GM21737 (cell line): ENCODE measurements at regions not wholly inside any gene's neighbourhood (a gene's known extent, or its start where the extent isn't known, plus 50 kb on each side); places are given as distances from the start of the nearest gene placed in this dataset.
A peak's percentile ranks its signal among the peaks of the same experiment; 100 is the strongest.

Source experiments
- ATAC-seq: cut with Tn5 transposase; IDR thresholded peaks from one replicate; pipeline ENCODE4 v1.9.1; 2021; ENCODE audit warnings: mild to moderate bottlenecking, moderate library complexity; ENCODE audit not compliant: unreplicated experiment

DNA sequence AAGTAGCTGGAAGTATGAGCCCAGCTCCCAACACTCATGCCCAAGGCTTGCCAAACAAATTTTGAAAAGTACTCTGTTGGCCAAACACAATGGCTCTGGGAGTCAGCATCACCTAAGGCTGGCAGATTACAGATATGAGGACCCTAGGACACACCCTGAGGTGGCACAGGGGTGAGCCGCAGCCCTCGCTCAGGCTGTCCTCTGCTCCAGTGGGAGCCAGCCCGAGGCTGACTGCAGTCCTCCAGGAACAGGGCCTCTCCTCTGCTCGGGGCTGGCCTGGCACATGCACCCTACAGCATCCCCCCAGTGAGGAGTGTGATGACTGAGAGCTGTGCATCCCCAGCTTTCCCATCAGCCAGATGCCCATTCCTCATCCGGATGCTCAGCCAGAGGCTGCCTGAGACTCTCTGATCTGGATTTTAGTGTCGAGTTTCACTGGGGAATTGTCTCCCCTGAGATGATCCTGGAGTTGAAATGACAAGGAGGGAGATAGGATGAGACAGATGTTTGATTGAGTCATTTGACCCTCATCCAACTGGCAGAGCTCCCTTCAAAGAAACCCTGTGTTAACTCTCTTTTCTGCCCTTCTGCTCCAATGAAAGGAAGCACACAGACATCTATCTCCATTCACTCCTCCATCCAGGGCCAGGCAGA is 269.3 kb upstream of the NCKAP5 start:
- no peak for ATAC-seq

DNA sequence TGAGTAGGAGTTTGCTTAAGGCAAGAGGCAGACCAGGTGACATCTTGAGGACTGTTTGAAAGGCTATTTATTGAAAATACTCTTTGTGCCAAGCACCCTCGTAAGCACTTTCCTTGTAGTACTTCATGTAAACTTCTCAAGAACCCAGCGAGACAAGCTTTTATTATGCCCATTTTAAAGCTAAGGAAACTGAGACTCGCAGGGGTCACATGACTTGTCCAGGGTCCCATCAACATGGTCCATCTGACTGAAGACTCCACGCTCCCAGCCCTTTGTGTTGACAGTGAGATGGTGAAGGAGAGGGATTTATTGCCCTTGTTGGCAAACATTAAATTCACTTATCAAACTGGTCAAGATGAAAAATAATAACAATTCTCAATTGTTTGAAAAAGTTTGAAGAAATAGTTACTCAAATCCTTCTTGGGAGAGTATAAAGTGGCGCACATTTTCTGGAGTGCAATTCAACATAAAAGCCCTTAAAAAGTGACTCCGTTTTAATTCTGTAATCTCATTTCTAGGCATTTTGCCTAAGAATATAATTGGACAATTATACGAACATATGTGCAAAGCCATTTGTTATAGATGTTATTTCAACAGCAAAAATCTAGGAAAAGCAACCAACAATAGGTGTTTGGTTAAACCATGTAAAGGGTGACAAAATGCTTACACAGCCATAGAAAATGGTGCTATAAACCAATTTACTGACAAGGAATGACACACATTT is 270.5 kb upstream of the NCKAP5 start:
- no peak for ATAC-seq

DNA sequence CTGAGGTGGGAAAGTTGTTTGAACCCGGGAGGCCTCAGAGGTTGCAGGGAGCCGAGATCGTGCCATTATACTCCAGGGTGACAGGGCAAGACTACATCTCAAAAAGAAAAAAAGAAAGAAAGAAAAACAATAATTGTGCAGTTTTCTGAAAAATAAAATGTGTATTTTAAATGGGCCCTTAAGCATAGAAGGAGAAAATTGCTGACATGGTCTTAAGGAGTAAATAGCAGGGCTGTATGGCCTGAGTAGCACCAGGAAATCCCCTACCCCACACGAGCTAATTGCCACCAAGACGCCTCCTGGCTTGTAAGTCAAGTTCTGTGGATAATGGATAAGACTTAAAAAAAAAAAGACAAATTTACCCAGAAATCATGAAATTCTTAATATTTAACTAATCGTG is 271.4 kb upstream of the NCKAP5 start:
- ATAC-seq = no peak

DNA sequence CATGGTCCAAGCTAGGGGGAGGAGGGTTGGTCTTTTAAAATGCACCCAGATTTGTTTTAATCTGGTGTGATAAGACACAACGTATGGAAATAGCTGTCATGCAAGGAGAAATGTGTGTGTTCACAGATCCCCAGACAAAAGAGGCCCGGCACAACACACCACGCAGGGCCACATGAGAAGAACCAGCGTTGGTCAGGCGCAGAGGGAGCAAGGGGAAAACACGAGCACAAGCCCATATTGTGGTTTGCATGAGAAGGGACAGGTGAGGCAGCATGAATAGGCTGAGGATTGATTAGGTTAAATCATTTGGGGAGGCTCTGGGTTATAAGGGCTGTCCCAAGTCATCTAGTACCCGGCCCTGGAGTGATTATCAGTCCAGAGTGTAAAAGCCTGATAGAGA is 272.5 kb upstream of the NCKAP5 start:
- ATAC-seq = no peak

DNA sequence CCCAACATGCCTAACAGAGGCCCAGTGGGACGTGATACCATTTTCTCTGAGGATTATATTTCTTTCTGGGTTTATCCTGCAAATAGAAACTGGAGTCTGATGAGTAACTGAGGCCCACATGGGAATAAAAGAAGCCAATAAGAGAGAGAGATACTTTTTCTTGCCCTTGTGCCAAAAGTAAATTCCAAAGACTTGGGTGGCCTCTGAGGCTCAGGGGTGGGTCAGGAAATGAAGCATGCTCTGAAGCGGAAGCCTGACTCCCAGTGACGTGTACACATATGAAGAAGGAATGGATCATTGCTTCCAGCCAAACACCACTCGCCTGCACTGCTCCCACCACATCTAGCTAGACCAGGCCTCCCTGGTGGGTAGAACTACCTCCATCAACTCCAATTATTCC is 273.6 kb upstream of the NCKAP5 start:
- ATAC-seq = no peak

DNA sequence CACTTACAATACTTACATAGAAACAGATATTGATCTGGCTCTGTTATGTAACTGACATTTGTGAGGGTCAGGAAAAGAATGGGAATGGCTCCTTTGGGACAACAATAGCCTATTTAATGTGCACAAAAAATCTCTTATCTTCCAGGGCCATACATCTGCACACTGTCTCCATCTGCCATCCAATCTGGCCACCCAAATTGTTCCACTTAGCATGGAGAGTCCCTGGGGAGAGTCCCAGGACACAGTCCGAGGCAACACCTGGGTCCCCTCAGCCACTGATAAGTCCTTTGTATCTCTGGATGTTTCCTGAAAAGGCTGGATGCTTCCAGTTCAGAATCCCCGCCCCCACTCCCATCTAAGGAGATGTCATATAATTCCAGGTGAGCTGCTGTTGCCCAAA is 274.2 kb upstream of the NCKAP5 start:
- ATAC-seq = no peak

DNA sequence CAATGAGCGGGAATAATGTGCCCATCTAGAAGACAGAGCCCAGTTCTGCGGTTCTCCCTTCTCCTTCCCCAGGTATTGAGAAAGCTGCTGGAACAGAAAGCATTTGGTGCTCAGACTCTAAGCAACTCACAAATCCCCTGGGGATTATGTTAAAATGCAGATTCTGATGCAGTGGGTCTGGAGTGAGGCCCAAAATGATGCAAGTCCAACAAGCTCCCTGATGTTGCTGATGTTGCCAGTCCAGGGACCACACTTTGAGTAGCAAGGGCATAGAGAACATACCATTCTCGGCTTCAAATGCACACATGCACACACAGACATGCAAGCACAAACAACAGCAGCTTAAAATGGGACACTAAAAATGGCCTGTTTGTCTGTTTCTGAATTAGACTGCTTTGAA is 274.8 kb upstream of the NCKAP5 start:
- no peak for ATAC-seq

DNA sequence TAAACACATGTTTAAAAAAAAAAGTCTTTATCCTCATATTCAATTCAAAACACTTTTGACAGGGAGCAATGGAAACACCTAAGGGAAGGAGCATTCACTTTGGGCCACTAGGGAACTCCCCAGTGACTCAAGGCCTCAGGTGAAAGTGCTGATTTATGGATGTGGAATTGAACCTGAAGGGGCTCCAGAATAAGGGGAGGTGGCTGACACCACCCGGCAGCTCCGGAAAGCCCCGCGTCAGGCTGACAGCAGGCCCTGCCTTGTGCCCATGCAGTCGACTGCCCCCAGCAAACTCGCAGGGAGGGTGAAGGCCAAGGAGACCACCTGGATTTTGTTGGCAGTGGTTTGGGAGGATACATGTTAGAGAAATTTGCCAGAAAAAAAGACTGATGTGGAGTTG is 275.3 kb upstream of the NCKAP5 start:
- no peak for ATAC-seq

DNA sequence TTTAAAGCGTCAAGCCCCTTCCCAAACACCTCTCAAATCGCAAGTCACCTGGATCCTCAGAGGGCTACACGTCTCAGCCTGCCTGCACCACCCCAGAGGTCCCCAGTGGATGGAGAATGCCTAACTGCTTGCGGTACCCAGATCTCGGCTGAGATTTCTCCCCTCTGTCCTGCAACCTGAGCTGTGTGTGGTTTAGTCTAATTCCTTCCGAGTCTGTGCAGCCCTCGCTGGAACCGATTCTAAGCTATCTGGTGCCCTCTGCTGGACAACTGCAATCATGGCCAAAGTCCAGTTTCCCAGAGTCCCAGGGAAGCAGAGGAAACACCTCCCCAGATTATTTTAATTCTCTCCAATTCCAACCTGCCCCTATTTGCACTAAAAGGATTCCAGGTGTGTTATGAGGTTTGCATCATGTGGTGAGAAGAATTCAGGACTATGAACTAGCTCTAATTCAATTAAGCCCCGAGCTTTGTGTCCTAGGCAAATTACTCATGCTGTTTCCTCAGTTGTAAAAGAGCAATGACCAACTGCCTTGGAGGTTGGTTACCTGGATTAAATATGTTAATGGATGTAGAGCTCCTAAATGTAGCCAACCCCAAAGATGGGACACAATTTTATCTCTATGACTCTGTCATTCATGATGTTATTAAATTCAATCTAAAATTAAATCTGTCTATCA is 276.1 kb upstream of the NCKAP5 start:
- peak; percentile 73 for ATAC-seq

DNA sequence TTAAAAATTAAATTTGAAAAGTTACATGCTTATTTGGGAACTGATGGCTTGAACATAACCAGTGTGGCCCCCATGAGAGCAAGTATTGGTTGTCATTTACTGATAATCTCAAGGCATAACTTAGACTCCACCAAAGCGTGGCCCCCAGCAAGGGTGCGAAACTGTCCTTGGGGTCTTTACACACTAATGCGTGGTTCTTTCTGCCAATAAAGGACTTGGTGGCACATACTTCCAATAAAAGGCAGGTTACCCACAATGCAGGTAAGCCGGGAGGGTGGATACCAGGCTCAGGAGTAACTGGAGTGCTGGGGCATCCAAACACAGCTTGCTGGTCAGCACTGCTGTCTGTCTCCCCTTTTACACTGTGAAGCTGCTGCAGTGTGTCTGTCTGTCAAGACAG is 278.2 kb upstream of the NCKAP5 start:
- ATAC-seq = no peak

DNA sequence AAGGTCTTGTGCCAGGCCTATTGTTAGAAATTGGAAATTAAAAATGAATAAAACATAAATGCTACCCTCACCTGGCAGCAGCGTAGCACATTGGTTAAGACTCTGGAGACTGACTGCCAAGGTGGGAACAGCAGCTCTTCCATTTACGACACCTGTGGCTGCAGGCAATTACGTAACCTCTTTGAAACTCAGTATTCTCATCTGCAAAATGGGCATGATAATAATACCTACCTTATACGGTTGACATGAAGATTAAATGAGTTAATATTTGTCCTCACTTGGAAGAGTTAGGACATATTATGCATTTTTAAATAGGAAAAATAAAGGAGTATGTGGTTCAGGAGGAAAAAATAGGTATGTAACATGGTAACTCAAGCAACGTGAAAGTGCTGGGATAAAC is 279.3 kb upstream of the NCKAP5 start:
- no peak for ATAC-seq

DNA sequence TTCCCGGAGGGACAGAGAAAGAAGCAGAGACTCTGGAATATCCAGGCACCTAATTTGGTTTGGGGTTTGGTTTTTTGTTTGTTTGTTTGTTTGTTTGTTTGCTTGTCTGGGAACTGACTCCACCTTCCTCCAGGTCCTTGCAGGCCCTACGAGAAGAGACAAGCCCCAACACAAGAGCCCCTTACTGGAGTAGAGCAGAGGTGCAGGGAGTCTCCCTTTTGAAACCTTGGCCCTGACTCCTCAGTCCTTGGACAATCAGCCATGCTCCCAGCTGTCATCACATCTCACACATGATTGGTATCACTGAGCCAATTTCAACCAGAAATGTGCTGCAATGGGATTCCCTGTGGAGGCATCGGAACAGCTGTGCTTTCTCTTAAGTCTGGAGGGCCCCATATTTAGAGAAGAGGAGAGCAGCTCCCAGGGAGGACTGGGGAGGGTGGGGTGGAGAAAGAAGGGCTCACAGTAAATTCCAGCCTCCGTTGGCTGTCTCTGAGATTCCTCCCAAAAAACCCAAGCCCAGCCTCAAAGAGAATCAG is 279.9 kb upstream of the NCKAP5 start:
- no peak for ATAC-seq

DNA sequence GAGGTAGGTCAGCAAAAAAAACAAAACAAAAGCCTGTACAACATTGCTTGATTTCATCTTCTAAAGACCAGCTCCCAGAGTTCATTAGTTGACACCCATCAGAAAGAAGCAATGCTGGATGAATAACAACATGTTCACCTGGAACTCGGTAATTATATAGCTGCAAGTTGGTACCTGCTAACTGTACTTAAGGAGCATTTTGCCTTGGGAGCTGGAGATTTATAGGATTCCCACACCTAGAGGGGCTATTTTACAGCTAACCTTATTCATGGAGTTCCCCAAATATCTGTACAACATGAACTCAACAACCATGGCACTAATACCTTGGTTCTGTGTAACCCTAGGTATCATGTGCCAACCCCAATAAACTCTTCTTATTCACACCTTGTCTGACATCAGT is 281.1 kb upstream of the NCKAP5 start:
- no peak for ATAC-seq

DNA sequence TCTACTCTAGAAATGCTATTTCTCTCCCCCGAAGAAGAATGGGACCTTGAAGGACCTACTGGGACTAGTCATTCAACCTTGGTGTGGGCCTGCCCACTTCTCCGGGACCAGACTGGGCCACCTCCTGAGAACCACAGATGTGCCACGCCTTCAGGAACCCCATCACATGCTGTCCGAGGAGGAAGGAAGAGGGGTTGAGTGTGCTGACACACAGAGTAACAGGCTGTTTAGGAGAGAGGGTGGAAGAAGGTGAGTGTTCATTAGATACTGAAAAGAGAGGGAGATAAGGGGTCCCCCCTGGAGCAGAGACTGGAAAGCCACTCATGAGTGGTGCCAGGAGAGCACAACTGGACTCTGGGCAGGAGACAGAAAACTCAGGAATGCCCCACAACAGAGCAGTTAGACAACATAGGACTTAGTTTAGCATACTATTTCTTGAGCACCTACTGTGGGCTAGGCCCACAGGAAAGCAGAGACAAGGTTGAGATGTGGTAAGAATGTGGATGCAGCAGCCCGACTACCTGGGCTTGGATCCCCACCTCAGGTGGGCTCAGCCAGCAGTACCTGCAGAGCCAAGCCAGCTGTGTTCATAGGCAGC is 286.4 kb upstream of the NCKAP5 start:
- no peak for ATAC-seq

DNA sequence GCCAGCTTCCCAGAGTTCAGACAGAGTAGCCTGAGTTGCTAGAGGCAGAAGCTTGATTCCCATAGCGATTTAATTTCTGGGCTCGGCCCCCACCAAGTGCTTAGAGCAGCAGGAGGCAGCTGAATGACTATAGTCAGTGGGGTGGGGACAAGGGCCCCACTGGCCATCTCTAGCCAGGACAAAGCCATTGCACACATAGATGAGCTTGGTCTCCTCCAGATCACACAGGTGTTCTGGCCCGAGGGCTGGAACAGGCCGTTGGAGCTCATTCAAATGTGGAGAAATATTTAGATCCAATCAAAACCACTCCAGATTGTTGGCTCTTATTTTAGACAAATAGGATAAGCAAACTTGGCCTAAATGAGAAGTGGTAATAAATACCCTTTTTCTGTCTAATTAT is 287.3 kb upstream of the NCKAP5 start:
- ATAC-seq = no peak

DNA sequence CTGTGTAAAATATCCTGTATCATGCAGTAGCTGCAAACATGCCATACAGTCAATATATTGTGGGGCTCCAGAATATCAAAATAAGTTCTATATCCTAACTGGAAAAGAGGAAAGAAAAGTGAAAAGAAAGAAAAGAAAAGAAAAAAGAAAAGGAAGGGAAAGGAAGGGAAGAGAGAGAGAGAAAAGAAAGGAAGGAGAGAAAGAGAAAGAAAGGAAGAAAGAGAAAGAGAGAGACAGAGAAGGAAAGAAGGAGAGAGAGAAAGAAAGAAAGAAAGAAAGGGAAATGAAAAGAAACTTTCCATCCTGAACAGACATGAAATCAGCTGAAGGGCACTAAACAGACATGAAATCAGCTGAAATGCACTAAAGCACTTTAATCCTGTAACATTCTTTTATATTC is 288.4 kb upstream of the NCKAP5 start:
- no peak for ATAC-seq

DNA sequence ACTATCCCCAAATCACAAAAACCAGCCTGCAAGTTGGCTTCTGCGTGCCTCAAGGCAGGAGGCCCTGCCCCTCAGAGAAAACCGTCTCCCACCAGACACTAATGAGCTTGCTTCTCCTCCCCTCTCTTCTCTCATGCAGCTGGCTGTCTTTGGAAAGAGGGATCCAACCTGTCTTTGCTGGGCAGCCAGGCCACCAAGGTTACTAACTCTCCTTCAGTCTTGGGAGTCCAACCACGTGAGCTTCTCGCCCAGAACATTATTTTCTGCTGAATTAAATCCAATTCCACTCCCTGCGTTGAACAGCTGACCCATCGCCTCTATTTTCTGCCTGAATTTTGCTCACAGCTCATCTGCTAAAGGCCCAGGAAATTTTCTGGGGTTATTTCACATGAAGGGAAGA is 291.3 kb upstream of the NCKAP5 start:
- no peak for ATAC-seq

DNA sequence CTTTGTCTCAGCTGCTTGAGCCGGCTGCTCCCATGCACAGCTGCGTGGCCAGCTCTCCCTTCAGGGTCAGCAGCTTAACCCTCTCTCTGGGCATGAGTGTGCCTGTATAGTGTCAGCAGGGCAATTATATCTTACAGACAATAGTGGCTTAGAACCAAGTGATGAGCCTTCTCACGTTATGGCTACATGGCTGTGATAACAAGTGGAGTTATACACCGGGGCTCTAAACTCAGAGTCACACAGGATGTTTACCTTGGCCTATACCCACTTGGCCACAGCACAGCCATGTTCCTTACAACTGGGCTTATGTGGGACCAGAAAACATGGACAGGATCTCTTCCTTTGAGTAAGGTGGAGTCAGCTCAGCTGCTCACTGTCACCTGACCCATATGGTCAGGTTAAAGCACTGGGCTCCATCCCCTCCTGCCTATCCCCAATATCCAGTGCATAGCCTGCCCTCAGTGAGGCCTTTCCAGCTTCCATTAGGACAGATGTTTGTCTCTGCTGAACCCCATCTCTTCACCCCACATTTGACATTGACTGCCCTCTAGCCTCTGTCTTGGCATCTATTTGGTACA is 294.2 kb upstream of the NCKAP5 start:
- no peak for ATAC-seq

DNA sequence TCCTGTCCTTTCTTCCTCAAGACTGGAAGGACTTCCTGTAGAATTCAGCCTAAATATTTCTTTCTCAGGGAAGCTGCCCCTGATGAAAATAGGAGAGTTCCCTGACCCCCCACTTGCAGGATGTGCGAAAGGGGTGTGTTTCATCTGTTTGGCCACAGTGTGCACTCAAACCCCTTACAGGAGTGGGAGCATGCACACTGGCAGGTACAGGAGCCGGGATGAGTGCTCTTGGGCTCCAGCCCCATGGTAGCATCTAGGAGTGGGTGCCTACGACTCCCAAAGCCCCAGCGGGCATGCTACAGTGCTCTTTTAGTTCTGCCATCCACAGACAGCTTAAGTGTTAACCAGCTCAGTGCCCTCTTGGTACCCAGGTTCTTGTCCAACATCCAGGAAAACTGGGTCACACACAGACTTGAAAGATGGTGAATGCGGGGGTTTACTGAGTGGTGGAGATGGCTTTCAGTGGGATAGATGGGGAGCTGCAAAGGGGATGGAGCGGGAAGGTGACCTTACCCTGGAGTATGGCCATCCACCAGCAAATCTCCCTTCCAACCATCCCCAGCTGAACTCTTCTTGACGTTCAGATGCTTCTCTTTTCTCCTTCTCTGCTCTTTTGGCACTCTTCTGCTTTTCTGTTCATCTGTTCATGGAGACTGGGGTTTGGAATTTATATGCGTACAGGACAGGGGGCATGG is 295.0 kb upstream of the NCKAP5 start:
- ATAC-seq = no peak

DNA sequence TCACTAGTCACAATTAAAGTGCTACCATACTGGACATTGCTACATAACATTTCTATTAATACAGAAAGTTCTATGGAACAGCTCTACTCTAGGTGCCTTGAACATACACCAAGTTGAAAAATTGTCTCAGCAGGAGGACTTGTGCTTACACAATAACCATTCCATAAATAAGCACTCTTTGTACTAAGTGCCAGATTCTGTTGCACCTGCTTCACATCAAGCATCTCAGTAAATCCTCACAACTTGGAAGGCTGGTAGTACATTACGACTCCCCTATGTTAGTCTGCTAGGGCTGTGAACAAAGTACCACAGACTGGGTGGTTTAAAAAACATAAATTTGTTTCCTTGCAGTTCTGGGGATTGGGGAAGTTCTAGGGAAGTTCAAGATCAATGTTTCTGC is 296.9 kb upstream of the NCKAP5 start:
- no peak for ATAC-seq

DNA sequence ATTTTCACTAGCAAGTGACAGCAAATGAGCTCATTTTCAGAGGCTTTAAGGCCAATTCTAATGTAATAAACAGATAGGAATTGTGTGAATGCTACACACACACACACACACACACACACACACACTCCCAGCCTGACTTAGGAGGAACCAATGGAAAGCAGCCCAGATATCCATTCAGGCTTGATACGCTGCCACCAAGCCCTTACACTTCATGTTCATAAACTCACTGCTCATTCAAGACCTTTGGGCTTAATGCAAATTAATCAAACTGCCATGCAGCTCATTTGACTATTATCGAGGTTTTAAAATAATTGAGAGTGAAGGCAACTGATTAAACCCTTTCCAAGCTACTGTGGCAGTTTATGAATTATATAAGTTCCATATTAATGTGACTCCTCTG is 298.9 kb upstream of the NCKAP5 start:
- ATAC-seq = no peak
